ENCODE measurements at regions not wholly inside any gene's neighbourhood (a gene's known extent, or its start where the extent isn't known, plus 50 kb on each side); places are given as distances from the start of the nearest gene placed in this dataset.
A peak's percentile ranks its signal among the peaks of the same experiment; 100 is the strongest.

- peak; percentile 74 for DNase-seq
Observed at GRCh38 chr4:138919094-138919936, 96.3 kb upstream of the NOCT start.

- DNase-seq = no peak
Observed at GRCh38 chr4:138918169-138918869, 97.3 kb upstream of the NOCT start.

- no peak for DNase-seq
Observed at GRCh38 chr4:138916763-138917162, 98.8 kb upstream of the NOCT start.

- no peak for DNase-seq
Observed at GRCh38 chr4:138915756-138916155, 99.8 kb upstream of the NOCT start.

- DNase-seq = no peak
Observed at GRCh38 chr4:138912704-138913340, 102.8 kb upstream of the NOCT start.

- DNase-seq = no peak
Observed at GRCh38 chr4:138911909-138912703, 103.5 kb upstream of the NOCT start.

- peak; percentile 49 for DNase-seq
Observed at GRCh38 chr4:138910914-138911336, 104.7 kb upstream of the NOCT start.

- DNase-seq = peak; percentile 22
Observed at GRCh38 chr4:138910195-138910913, 105.2 kb upstream of the NOCT start.

- no peak for DNase-seq
Observed at GRCh38 chr4:138909587-138909986, 106.0 kb upstream of the NOCT start.

- DNase-seq = no peak
Observed at GRCh38 chr4:138908134-138908533, 107.4 kb upstream of the NOCT start.

GRCh38 chr4:138907174-138907573 is 108.4 kb upstream of the NOCT start:
- no peak for DNase-seq

- DNase-seq = no peak
Observed at GRCh38 chr4:138904793-138905192, 110.8 kb upstream of the NOCT start.

GRCh38 chr4:138903185-138903584 is 112.4 kb upstream of the NOCT start:
- no peak for DNase-seq

- no peak for DNase-seq
Observed at GRCh38 chr4:138902705-138903104, 112.9 kb upstream of the NOCT start.

GRCh38 chr4:138901177-138901576 is 114.4 kb upstream of the NOCT start:
- no peak for DNase-seq

- DNase-seq = no peak
Observed at GRCh38 chr4:138899999-138900398, 115.6 kb upstream of the NOCT start.

- peak; percentile 57 for DNase-seq
Observed at GRCh38 chr4:138898282-138898681, 117.3 kb upstream of the NOCT start.

- peak; percentile 81 for DNase-seq
Observed at GRCh38 chr4:138897811-138898226, 117.8 kb upstream of the NOCT start.

GRCh38 chr4:138894709-138895108 is 120.9 kb upstream of the NOCT start:
- DNase-seq = no peak

- DNase-seq = no peak
Observed at GRCh38 chr4:138894011-138894410, 121.6 kb upstream of the NOCT start.

GRCh38 chr4:138892483-138893407 is 122.8 kb upstream of the NOCT start:
- no peak for DNase-seq
